ENCODE measurements at regions not wholly inside any gene's neighbourhood (a gene's known extent, or its start where the extent isn't known, plus 50 kb on each side); places are given as distances from the start of the nearest gene placed in this dataset.
"Not testable (repeated sequence)": the region's sequence is repeated elsewhere in the genome, so short reads cannot be mapped to it uniquely, and the experiment has no call there.

- H3K9me3 ChIP-seq, result no peaks in the 10 kb centered on the region
- TF ChIP-seq, protein P1, sequence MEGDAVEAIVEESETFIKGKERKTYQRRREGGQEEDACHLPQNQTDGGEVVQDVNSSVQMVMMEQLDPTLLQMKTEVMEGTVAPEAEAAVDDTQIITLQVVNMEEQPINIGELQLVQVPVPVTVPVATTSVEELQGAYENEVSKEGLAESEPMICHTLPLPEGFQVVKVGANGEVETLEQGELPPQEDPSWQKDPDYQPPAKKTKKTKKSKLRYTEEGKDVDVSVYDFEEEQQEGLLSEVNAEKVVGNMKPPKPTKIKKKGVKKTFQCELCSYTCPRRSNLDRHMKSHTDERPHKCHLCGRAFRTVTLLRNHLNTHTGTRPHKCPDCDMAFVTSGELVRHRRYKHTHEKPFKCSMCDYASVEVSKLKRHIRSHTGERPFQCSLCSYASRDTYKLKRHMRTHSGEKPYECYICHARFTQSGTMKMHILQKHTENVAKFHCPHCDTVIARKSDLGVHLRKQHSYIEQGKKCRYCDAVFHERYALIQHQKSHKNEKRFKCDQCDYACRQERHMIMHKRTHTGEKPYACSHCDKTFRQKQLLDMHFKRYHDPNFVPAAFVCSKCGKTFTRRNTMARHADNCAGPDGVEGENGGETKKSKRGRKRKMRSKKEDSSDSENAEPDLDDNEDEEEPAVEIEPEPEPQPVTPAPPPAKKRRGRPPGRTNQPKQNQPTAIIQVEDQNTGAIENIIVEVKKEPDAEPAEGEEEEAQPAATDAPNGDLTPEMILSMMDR (IDR thresholded peaks at IDR 0.05), result no peak
- H3K9ac ChIP-seq (ENCODE audit: low read depth in 2 of 2, low read length in 2 of 2), result no peak overlapping the region
- H3K4me3 ChIP-seq, result no peak overlapping the region
- no peaks in the 10 kb centered on the region for H3K36me3 ChIP-seq
- no peak for DNase-seq
- no peak overlapping the region for H3K27ac ChIP-seq
- no peaks in the 10 kb centered on the region for H3K27me3 ChIP-seq
- no peaks in the 10 kb centered on the region for H3K4me1 ChIP-seq
- intact Hi-C loops (cut with DNase I), result no loop called here
Observed at GRCh38 chr10:6833458-6834011, 253.5 kb upstream of the PRKCQ start.

DNA sequence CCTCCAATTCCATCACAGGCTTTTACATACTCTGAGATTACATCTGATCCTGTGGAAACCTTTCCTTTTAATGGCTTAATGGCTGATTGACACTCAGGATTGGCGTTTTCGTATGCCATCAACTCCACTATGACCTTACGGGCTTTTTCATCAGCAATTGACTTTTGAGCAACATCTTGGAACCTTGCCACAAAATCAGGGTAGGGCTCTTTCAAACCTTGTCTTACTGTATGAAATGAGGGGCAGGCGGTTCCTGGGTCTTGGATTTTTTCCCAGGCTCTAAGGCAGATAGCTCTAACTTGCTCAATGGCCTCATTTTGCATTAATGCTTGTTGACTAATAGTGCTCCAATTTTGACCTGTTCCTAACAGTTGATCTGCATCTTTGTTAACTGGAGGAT, 250.9 kb upstream of the PRKCQ start:
- H3K4me3 ChIP-seq; DNase-seq; H3K36me3 ChIP-seq; H3K27me3 ChIP-seq; H3K9me3 ChIP-seq; H3K27ac ChIP-seq; H3K4me1 ChIP-seq; intact Hi-C loops (cut with DNase I); H3K9ac ChIP-seq (ENCODE audit: low read depth in 2 of 2, low read length in 2 of 2): not testable (repeated sequence)

GRCh38 chr10:6824793-6825192, 244.7 kb upstream of the PRKCQ start:
- intact Hi-C loops (cut with DNase I); H3K4me1 ChIP-seq; H3K27ac ChIP-seq; DNase-seq; H3K36me3 ChIP-seq; H3K4me3 ChIP-seq; H3K9ac ChIP-seq (ENCODE audit: low read depth in 2 of 2, low read length in 2 of 2); H3K9me3 ChIP-seq; H3K27me3 ChIP-seq: not testable (repeated sequence)

- Histone ChIP-seq H3K9ac (ENCODE audit: low read depth in 2 of 2, low read length in 2 of 2) (no peak overlapping the region), H3K36me3 (no peaks in the 10 kb centered on the region), H3K27me3 (no peaks in the 10 kb centered on the region), H3K4me1 (no peaks in the 10 kb centered on the region), H3K4me3 (no peak overlapping the region), H3K27ac (no peak overlapping the region), H3K9me3 (no peaks in the 10 kb centered on the region)
- intact Hi-C loops (cut with DNase I), result no loop called here
- TF ChIP-seq, protein P1 (IDR thresholded peaks at IDR 0.05), result no peak
- no peak for DNase-seq
Observed at GRCh38 chr10:6823770-6824169, 243.7 kb upstream of the PRKCQ start.

DNA sequence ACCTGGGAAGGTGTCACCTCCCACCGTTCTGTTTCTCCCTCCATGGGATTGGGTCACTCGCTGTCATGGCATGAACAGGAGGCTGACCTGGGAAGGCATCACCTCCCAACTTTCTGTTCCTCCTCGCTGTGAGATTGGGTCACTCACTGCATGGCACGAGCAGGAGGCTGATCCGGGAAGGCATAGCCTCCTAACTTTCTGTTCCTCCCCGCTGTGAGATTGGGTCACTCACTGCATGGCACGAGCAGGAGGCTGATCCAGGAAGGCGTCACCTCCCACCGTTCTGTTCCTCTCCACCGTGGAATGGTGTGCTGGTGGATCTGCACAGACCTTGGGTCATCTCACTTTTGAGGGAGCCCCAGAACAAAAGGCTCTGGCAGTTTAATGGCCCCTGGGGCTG, 239.2 kb upstream of the PRKCQ start:
- H3K36me3 ChIP-seq, result no peaks in the 10 kb centered on the region
- DNase-seq, result no peak
- no peak overlapping the region for H3K9ac ChIP-seq (ENCODE audit: low read depth in 2 of 2, low read length in 2 of 2)
- H3K27ac ChIP-seq, result no peak overlapping the region
- H3K27me3 ChIP-seq, result no peaks in the 10 kb centered on the region
- H3K9me3 ChIP-seq, result no peaks in the 10 kb centered on the region
- intact Hi-C loops (cut with DNase I), result no loop called here
- TF ChIP-seq, protein P1 (IDR thresholded peaks at IDR 0.05), result no peak
- no peaks in the 10 kb centered on the region for H3K4me1 ChIP-seq
- no peak overlapping the region for H3K4me3 ChIP-seq

- intact Hi-C loops (cut with DNase I), result no loop called here
- H3K9me3 ChIP-seq, result no peaks in the 10 kb centered on the region
- H3K9ac ChIP-seq (ENCODE audit: low read depth in 2 of 2, low read length in 2 of 2), result no peak overlapping the region
- H3K27me3 ChIP-seq, result no peaks in the 10 kb centered on the region
- H3K27ac ChIP-seq, result no peak overlapping the region
- no peaks in the 10 kb centered on the region for H3K36me3 ChIP-seq
- H3K4me3 ChIP-seq, result no peak overlapping the region
- no peaks in the 10 kb centered on the region for H3K4me1 ChIP-seq
- DNase-seq, result no peak
- TF ChIP-seq, protein P1 (IDR thresholded peaks at IDR 0.05), result no peak
Observed at GRCh38 chr10:6817770-6818169, 237.7 kb upstream of the PRKCQ start.

DNA sequence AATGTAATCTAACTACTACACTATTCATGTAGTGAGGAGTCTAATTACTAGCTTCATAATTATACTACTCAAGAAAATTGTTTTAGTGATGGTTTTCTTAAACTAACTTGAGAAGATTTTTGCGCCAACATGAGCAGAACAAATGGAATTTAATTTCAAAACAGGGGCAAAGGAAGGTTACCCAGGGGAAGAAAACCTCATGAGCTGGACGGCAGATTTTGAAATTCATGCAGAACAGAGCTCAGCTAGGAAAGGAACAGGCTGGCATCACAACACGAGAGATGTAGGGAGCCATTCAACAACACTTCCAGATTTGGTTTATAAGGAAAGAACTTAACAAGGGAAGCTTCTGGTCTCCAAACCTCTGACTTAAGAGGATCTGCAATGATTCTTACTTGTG, 235.3 kb upstream of the PRKCQ start:
- no peaks in the 10 kb centered on the region for H3K27me3 ChIP-seq
- DNase-seq, result no peak
- TF ChIP-seq, protein P1 (IDR thresholded peaks at IDR 0.05), result no peak
- H3K36me3 ChIP-seq, result no peaks in the 10 kb centered on the region
- H3K9ac ChIP-seq (ENCODE audit: low read depth in 2 of 2, low read length in 2 of 2), result no peak overlapping the region
- intact Hi-C loops (cut with DNase I), result no loop called here
- no peak overlapping the region for H3K4me3 ChIP-seq
- H3K27ac ChIP-seq, result no peak overlapping the region
- no peaks in the 10 kb centered on the region for H3K9me3 ChIP-seq
- no peaks in the 10 kb centered on the region for H3K4me1 ChIP-seq
